Ascending aorta (tissue), 2 donors: ENCODE measurements at regions not wholly inside any gene's neighbourhood (a gene's known extent, or its start where the extent isn't known, plus 50 kb on each side); places are given as distances from the start of the nearest gene placed in this dataset.

ENCODE experiments used
- DNase-seq, 2 donors: peaks; one replicate each; pipeline ENCODE4 v3.0.0-alpha.2; 2019; ENCODE audit warnings: low spot score in 2 of 2
- H3K27ac ChIP-seq, 2 donors: fragments of 200-600 bp; sonication (generic); one replicate each; pipeline ENCODE4 v1.5.1; 2016 to 2017; ENCODE audit warnings: mild to moderate bottlenecking in 1 of 2
- H3K27me3 ChIP-seq: fragments of 200-600 bp; sonication (generic); one replicate; pipeline ENCODE4 v1.5.1; 2017
- H3K36me3 ChIP-seq, 2 donors: fragments of 200-600 bp; sonication (generic); one replicate each; pipeline ENCODE4 v1.5.1; 2016
- H3K4me1 ChIP-seq, 2 donors: fragments of 200-600 bp; sonication (generic); one replicate each; pipeline ENCODE4 v1.5.1; 2016 to 2017; ENCODE audit warnings: mild to moderate bottlenecking in 1 of 2
- H3K4me3 ChIP-seq, 2 donors: fragments of 200-600 bp; sonication (generic); one replicate each; pipeline ENCODE4 v1.5.1; 2016 to 2017; ENCODE audit warnings: mild to moderate bottlenecking in 1 of 2
- H3K9me3 ChIP-seq, 2 donors: fragments of 200-600 bp; sonication (generic); one replicate each; pipeline ENCODE4 v1.5.1; 2016
- intact Hi-C: fragments of 100-400 bp; cut with DNase I; formaldehyde crosslinking; loops from one replicate; pipeline ENCODE4 v1.15.1; 2023
- TF ChIP-seq, protein P1 (sequence below), 3 experiments: fragments of 200-600 bp in 2 of 3; fragments of 450-650 bp in 1 of 3; sonication (generic) in 2 of 3; IDR thresholded peaks; one replicate each; pipeline ENCODE4 v1.5.1; 2016 to 2019; ENCODE audit warnings: antibody characterized with exemption in 3 of 3, mild to moderate bottlenecking in 1 of 3, moderate library complexity in 1 of 3

GRCh38 chr9:12274577-12274976, 418.6 kb upstream of the TYRP1 start:
- Histone ChIP-seq H3K9me3 (no peaks in the 10 kb centered on the region), H3K36me3 (no peaks in the 10 kb centered on the region), H3K4me3 (no peak overlapping the region), H3K4me1 (no peaks in the 10 kb centered on the region), H3K27me3 (no peaks in the 10 kb centered on the region), H3K27ac (no peak overlapping the region)
- no peak for DNase-seq
- TF ChIP-seq, protein P1, sequence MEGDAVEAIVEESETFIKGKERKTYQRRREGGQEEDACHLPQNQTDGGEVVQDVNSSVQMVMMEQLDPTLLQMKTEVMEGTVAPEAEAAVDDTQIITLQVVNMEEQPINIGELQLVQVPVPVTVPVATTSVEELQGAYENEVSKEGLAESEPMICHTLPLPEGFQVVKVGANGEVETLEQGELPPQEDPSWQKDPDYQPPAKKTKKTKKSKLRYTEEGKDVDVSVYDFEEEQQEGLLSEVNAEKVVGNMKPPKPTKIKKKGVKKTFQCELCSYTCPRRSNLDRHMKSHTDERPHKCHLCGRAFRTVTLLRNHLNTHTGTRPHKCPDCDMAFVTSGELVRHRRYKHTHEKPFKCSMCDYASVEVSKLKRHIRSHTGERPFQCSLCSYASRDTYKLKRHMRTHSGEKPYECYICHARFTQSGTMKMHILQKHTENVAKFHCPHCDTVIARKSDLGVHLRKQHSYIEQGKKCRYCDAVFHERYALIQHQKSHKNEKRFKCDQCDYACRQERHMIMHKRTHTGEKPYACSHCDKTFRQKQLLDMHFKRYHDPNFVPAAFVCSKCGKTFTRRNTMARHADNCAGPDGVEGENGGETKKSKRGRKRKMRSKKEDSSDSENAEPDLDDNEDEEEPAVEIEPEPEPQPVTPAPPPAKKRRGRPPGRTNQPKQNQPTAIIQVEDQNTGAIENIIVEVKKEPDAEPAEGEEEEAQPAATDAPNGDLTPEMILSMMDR (IDR thresholded peaks at IDR 0.05), result no peak
- intact Hi-C loops, result no loop called here

- no peak for DNase-seq
- Histone ChIP-seq H3K4me1 (no peaks in the 10 kb centered on the region), H3K4me3 (no peak overlapping the region), H3K27ac (no peak overlapping the region), H3K9me3 (no peaks in the 10 kb centered on the region), H3K27me3 (no peaks in the 10 kb centered on the region), H3K36me3 (no peaks in the 10 kb centered on the region)
- intact Hi-C loops, result no loop called here
- TF ChIP-seq, protein P1 (IDR thresholded peaks at IDR 0.05), result no peak
These were observed 416.7 kb upstream of the TYRP1 start for GRCh38 chr9:12276505-12276904.

- Histone ChIP-seq H3K4me3 (no peak overlapping the region), H3K4me1 (no peaks in the 10 kb centered on the region), H3K9me3 (no peaks in the 10 kb centered on the region), H3K36me3 (no peaks in the 10 kb centered on the region), H3K27me3 (no peaks in the 10 kb centered on the region), H3K27ac (no peak overlapping the region)
- DNase-seq, result no peak
- TF ChIP-seq, protein P1 (IDR thresholded peaks at IDR 0.05), result no peak
- intact Hi-C loops, result no loop called here
These were observed 403.5 kb upstream of the TYRP1 start for GRCh38 chr9:12289711-12290110.

- intact Hi-C loops, result no loop called here
- Histone ChIP-seq H3K4me3 (no peak overlapping the region), H3K27me3 (no peaks in the 10 kb centered on the region), H3K9me3 (no peaks in the 10 kb centered on the region), H3K27ac (no peak overlapping the region), H3K4me1 (no peaks in the 10 kb centered on the region), H3K36me3 (no peaks in the 10 kb centered on the region)
- TF ChIP-seq, protein P1 (IDR thresholded peaks at IDR 0.05), result no peak
- DNase-seq, result no peak
These were observed 402.9 kb upstream of the TYRP1 start for GRCh38 chr9:12290166-12290869.

DNA sequence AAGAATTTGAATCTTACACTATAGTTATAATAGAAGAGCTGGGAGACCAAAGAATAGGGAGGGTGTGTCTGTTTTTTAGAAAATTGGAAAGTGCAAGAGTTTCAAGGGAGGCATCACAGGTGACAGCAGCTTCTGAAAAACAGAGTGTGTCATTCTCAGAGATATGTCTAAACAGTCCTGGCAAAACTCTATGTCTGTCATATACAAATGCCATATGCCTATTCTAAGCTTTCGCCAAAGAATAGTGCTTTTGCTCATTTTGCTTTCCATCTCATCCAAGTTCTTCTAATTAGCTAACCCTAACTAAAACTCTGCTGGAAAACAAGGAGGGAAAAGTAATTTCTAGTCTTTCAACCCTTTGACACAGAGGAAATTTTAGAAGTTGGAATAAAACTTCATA, 388.0 kb upstream of the TYRP1 start:
- Histone ChIP-seq H3K27me3 (no peaks in the 10 kb centered on the region), H3K4me1 (no peaks in the 10 kb centered on the region), H3K4me3 (no peak overlapping the region), H3K36me3 (no peaks in the 10 kb centered on the region), H3K9me3 (no peaks in the 10 kb centered on the region), H3K27ac (no peak overlapping the region)
- intact Hi-C loops, result no loop called here
- TF ChIP-seq, protein P1 (IDR thresholded peaks at IDR 0.05), result no peak
- no peak for DNase-seq

GRCh38 chr9:12314589-12314988, 378.6 kb upstream of the TYRP1 start:
- H3K9me3 ChIP-seq, result no peaks in the 10 kb centered on the region
- no peaks in the 10 kb centered on the region for H3K27me3 ChIP-seq
- TF ChIP-seq, protein P1 (IDR thresholded peaks at IDR 0.05), result no peak
- H3K4me1 ChIP-seq, result no peaks in the 10 kb centered on the region
- no peaks in the 10 kb centered on the region for H3K36me3 ChIP-seq
- no peak overlapping the region for H3K4me3 ChIP-seq
- no peak overlapping the region for H3K27ac ChIP-seq
- intact Hi-C loops, result no loop called here
- DNase-seq, result no peak
